Endothelial cell (in vitro differentiated cells): ENCODE measurements at regions not wholly inside any gene's neighbourhood (a gene's known extent, or its start where the extent isn't known, plus 50 kb on each side); places are given as distances from the start of the nearest gene placed in this dataset.

ENCODE experiments used
- DNase-seq: peaks from one replicate; pipeline ENCODE4 v3.0.0; 2021; ENCODE audit warnings: low spot score
- H3K27ac Mint-ChIP-seq: one replicate; pipeline ENCODE4 v1.8.0; 2021; ENCODE audit warnings: mixed read lengths, inconsistent platforms; ENCODE audit not compliant: unreplicated experiment
- H3K27me3 Mint-ChIP-seq: one replicate; pipeline ENCODE4 v1.8.0; 2021; ENCODE audit warnings: mild to moderate bottlenecking, moderate library complexity, mixed read lengths, inconsistent platforms; ENCODE audit not compliant: unreplicated experiment
- H3K36me3 Mint-ChIP-seq: one replicate; pipeline ENCODE4 v1.8.0; 2021; ENCODE audit warnings: mild to moderate bottlenecking, low read depth, mixed read lengths, inconsistent platforms; ENCODE audit not compliant: unreplicated experiment
- H3K4me1 Mint-ChIP-seq: one replicate; pipeline ENCODE4 v1.8.0; 2021; ENCODE audit warnings: mild to moderate bottlenecking, mixed read lengths, inconsistent platforms; ENCODE audit not compliant: unreplicated experiment
- H3K4me3 Mint-ChIP-seq: one replicate; pipeline ENCODE4 v1.8.0; 2021; ENCODE audit warnings: mild to moderate bottlenecking, mixed read lengths, inconsistent platforms; ENCODE audit not compliant: unreplicated experiment
- H3K9me3 Mint-ChIP-seq: one replicate; pipeline ENCODE4 v1.8.0; 2021; ENCODE audit warnings: mixed read lengths, inconsistent platforms; ENCODE audit not compliant: unreplicated experiment
- CTCF ChIP-seq: fragments of 200-600 bp; sonication (generic); IDR thresholded peaks from one replicate; pipeline ENCODE4 v1.5.0; 2021; ENCODE audit warnings: antibody characterized with exemption; ENCODE audit not compliant: unreplicated experiment

- no peaks in the 10 kb centered on the region for H3K36me3 Mint-ChIP-seq
- TF ChIP-seq CTCF: no peak
- peaks cover 1% of the 10 kb centered on the region for H3K27me3 Mint-ChIP-seq
- H3K9me3 Mint-ChIP-seq: no peaks in the 10 kb centered on the region
- no peak overlapping the region for H3K4me3 Mint-ChIP-seq
- DNase-seq: no peak
- no peak overlapping the region for H3K27ac Mint-ChIP-seq
- peaks cover 5% of the 10 kb centered on the region for H3K4me1 Mint-ChIP-seq
Observed at GRCh38 chr5:168120401-168121137, 170.9 kb upstream of the WWC1 start.

- DNase-seq: no peak
- H3K27me3 Mint-ChIP-seq: peaks cover 1% of the 10 kb centered on the region
- no peak overlapping the region for H3K27ac Mint-ChIP-seq
- H3K4me3 Mint-ChIP-seq: no peak overlapping the region
- no peak for TF ChIP-seq CTCF
- H3K4me1 Mint-ChIP-seq: peaks cover 5% of the 10 kb centered on the region
- no peaks in the 10 kb centered on the region for H3K9me3 Mint-ChIP-seq
- no peaks in the 10 kb centered on the region for H3K36me3 Mint-ChIP-seq
Observed at GRCh38 chr5:168121138-168121494, 170.3 kb upstream of the WWC1 start.

- no peaks in the 10 kb centered on the region for H3K36me3 Mint-ChIP-seq
- H3K4me1 Mint-ChIP-seq: peaks cover 2% of the 10 kb centered on the region
- H3K27me3 Mint-ChIP-seq: peaks cover 1% of the 10 kb centered on the region
- no peak for TF ChIP-seq CTCF
- H3K9me3 Mint-ChIP-seq: no peaks in the 10 kb centered on the region
- H3K27ac Mint-ChIP-seq: no peak overlapping the region
- H3K4me3 Mint-ChIP-seq: no peak overlapping the region
- no peak for DNase-seq
Observed at GRCh38 chr5:168123631-168124528, 167.6 kb upstream of the WWC1 start.

- TF ChIP-seq CTCF: no peak
- H3K27me3 Mint-ChIP-seq: no peaks in the 10 kb centered on the region
- H3K4me3 Mint-ChIP-seq: no peak overlapping the region
- DNase-seq: no peak
- no peaks in the 10 kb centered on the region for H3K4me1 Mint-ChIP-seq
- H3K27ac Mint-ChIP-seq: no peak overlapping the region
- no peaks in the 10 kb centered on the region for H3K9me3 Mint-ChIP-seq
- no peaks in the 10 kb centered on the region for H3K36me3 Mint-ChIP-seq
Observed at GRCh38 chr5:168125445-168126199, 165.8 kb upstream of the WWC1 start.
